RWPE2 (cell line): ENCODE measurements at regions not wholly inside any gene's neighbourhood (a gene's known extent, or its start where the extent isn't known, plus 50 kb on each side); places are given as distances from the start of the nearest gene placed in this dataset.

Experiments used
- ATAC-seq: fragments of 200-7000 bp; cut with Tn5 transposase; 3 replicates; pipeline ENCODE4 v1.9.1; 2021; ENCODE audit warnings: low read depth
- DNase-seq: peaks from one replicate; pipeline ENCODE4 v3.0.0-alpha.2; 2020; ENCODE audit warnings: low spot score
- H3K27ac ChIP-seq: fragments of 450-650 bp; 2 replicates; pipeline ENCODE4 v1.5.1; 2017; ENCODE audit warnings: mild to moderate bottlenecking; ENCODE audit not compliant: poor library complexity, severe bottlenecking
- H3K27me3 ChIP-seq: fragments of 250-450 bp; sonication (Bioruptor Pico); 2 replicates; pipeline ENCODE4 v1.5.1; 2021; ENCODE audit warnings: mild to moderate bottlenecking, moderate library complexity; ENCODE audit not compliant: insufficient read depth, poor library complexity, severe bottlenecking
- H3K36me3 ChIP-seq: fragments of 250-450 bp; sonication (Bioruptor Pico); 2 replicates; pipeline ENCODE4 v1.5.1; 2020; ENCODE audit warnings: low read depth, mild to moderate bottlenecking, moderate library complexity
- H3K4me1 ChIP-seq: fragments of 250-450 bp; sonication (Bioruptor Pico); 2 replicates; pipeline ENCODE4 v1.5.1; 2021; ENCODE audit warnings: mild to moderate bottlenecking, moderate library complexity; ENCODE audit not compliant: insufficient read depth, poor library complexity, severe bottlenecking
- H3K4me3 ChIP-seq: fragments of 250-450 bp; sonication (Bioruptor Pico); 2 replicates; pipeline ENCODE4 v1.5.1; 2021; ENCODE audit warnings: mild to moderate bottlenecking, moderate library complexity; ENCODE audit not compliant: severe bottlenecking
- H3K9me3 ChIP-seq: fragments of 250-450 bp; sonication (Bioruptor Pico); 2 replicates; pipeline ENCODE4 v1.5.1; 2021; ENCODE audit warnings: mild to moderate bottlenecking, moderate library complexity; ENCODE audit not compliant: severe bottlenecking
- TF ChIP-seq, protein P1 (sequence below): fragments of 450-650 bp; IDR thresholded peaks from one replicate; pipeline ENCODE4 v1.5.1; 2017; ENCODE audit warnings: mild to moderate bottlenecking, moderate library complexity; ENCODE audit not compliant: poor library complexity, severe bottlenecking

DNA sequence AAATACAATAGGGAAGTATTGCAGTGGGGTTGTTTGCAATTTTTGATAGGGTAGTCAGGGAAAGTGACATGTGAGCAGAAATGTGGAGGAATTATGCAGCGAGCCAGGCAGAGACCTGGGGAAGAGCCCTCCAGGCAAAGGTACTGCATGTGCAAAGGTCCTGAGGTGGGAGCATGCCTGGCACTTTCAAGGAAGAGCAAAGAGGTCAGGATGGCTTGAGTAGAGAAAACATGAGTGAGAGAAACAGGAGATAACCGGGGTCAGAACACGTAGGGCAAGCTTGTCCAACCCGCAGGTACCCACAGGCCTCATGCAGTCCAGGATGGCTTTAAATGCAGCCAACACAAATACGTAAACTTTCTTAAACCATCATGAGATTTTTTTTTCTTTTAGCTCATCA is 71.0 kb downstream of the COQ2 start:
- Histone ChIP-seq H3K27ac (no peak overlapping the region), H3K36me3 (no peaks in the 10 kb centered on the region), H3K4me3 (no peak overlapping the region), H3K27me3 (no peaks in the 10 kb centered on the region), H3K9me3 (peaks cover 4% of the 10 kb centered on the region), H3K4me1 (peaks cover 8% of the 10 kb centered on the region)
- TF ChIP-seq, protein P1, sequence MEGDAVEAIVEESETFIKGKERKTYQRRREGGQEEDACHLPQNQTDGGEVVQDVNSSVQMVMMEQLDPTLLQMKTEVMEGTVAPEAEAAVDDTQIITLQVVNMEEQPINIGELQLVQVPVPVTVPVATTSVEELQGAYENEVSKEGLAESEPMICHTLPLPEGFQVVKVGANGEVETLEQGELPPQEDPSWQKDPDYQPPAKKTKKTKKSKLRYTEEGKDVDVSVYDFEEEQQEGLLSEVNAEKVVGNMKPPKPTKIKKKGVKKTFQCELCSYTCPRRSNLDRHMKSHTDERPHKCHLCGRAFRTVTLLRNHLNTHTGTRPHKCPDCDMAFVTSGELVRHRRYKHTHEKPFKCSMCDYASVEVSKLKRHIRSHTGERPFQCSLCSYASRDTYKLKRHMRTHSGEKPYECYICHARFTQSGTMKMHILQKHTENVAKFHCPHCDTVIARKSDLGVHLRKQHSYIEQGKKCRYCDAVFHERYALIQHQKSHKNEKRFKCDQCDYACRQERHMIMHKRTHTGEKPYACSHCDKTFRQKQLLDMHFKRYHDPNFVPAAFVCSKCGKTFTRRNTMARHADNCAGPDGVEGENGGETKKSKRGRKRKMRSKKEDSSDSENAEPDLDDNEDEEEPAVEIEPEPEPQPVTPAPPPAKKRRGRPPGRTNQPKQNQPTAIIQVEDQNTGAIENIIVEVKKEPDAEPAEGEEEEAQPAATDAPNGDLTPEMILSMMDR: no peak
- DNase-seq (no peak), ATAC-seq (no peak)

DNA sequence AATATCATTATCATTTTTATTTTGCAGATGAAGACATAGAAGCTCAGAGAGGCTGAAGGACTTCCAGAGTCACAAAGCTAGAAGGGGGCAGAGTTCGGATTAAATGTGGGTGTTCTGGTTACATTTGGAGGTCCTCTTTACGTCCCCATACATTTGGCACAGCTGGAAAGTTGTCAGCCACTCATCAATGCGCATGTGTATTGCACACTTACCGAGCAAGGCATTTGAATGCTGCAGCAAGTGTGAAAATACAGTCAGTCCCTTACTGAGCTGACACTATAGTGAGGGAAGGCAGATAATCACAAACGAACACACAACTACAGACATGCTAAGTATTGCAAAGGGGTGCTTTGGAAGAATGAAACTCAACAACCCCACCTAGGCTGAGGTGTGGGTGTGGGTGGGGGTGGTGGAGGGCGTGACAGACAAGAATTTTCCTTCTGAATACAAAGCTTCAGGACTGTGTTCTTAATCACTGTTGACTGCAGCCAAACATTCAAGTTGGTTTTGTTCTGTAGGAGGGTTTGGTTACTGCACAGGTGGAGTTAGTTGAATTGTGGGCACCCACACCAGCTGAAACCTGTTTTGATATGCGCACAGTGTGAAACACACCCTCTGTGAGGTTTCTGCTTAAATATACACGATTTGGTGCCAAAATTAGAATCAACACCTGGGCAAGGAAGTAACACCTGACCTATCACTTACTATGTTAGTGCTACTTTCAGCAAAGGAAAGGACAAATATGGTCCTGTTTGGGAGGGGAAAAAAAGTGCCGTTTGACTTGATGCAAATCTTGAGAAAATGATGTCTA is 72.4 kb downstream of the COQ2 start:
- peaks cover 13% of the 10 kb centered on the region for H3K4me1 ChIP-seq
- H3K27me3 ChIP-seq: no peaks in the 10 kb centered on the region
- H3K9me3 ChIP-seq: peaks cover 7% of the 10 kb centered on the region
- no peaks in the 10 kb centered on the region for H3K36me3 ChIP-seq
- DNase-seq (no peak), ATAC-seq (peak; percentile 61)
- H3K27ac ChIP-seq: peak overlapping the region; percentile 6
- H3K4me3 ChIP-seq: no peak overlapping the region
- TF ChIP-seq, protein P1: no peak

DNA sequence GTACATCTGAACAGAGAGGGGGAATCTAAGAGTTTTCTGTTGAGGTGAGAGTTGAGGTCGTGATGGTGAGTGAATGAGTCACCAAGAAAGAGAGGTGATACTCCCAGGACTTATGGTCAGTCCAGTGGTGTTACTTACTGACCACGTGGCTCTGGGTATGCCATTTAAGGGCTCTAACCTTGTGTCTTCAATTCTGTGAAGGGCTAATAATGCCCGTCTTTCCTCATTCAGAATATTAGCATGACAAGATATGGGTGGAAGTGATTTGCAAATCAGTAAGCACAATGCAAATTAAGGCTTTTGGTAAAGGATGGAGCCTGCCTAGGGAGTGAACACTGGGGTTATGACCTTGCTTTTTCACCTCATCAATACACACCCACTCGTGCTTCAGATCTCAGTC is 75.2 kb downstream of the COQ2 start:
- H3K4me3 ChIP-seq: no peak overlapping the region
- peaks cover 13% of the 10 kb centered on the region for H3K4me1 ChIP-seq
- H3K9me3 ChIP-seq: peaks cover 7% of the 10 kb centered on the region
- H3K36me3 ChIP-seq: no peaks in the 10 kb centered on the region
- TF ChIP-seq, protein P1: no peak
- H3K27me3 ChIP-seq: no peaks in the 10 kb centered on the region
- H3K27ac ChIP-seq: no peak overlapping the region
- ATAC-seq: no peak
- DNase-seq: no peak

DNA sequence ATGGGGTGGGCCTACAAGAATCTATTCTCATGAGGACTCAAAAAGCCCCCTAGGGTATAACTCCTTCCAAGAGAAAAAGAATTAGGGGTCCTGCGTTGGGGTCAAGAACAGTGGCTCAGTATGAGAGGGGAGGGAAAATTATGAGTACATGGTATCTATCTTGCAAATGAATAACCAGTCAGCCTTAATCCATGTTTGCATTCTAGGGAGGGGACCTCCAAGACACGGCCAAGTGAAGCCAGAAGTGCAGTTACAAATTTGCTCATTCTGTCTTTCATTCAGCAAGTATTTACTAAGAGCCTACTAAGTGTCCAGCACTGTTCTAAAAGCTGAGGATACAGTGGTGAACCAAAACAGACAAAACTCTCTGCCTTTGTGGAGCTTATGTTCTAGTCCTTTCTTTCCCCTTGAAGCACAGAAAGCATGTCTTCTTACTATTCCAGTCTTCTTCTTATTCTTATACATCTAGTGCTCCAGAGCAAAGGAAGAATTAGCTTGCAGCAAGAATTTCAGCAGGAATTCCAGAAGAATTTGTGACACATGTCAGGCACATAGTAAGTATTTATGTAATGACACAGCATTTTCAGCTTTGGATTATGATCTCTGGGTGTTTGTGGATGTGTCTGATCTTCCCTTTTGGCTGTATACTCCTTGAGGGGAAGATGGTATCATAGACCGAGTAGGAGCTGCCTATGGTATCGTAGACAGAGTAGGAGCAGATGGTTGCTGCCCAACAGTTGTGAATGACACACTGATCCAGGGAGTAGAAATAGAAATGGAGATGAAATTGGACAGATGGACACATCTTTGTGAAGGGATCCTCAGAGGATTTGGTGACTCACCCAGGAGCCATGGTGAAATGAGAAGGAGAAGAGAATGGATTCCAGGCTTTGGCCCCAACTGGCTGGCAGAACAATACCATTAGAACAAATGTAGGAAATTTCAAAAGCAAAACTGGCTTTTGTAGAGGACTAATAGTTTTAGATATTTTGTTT is 75.9 kb downstream of the COQ2 start:
- ATAC-seq (no peak), DNase-seq (no peak)
- Histone ChIP-seq H3K9me3 (peaks cover 7% of the 10 kb centered on the region), H3K27ac (peak overlapping the region; percentile 73), H3K27me3 (no peaks in the 10 kb centered on the region), H3K4me1 (peaks cover 13% of the 10 kb centered on the region), H3K36me3 (no peaks in the 10 kb centered on the region), H3K4me3 (no peak overlapping the region)
- TF ChIP-seq, protein P1: no peak
